HG02973 (cell line): ENCODE measurements at regions not wholly inside any gene's neighbourhood (a gene's known extent, or its start where the extent isn't known, plus 50 kb on each side); places are given as distances from the start of the nearest gene placed in this dataset.
A peak's percentile ranks its signal among the peaks of the same experiment; 100 is the strongest.
"Not testable (repeated sequence)": the region's sequence is repeated elsewhere in the genome, so short reads cannot be mapped to it uniquely, and the experiment has no call there.

ENCODE experiments used
- ATAC-seq: cut with Tn5 transposase; IDR thresholded peaks from one replicate; pipeline ENCODE4 v1.9.1; 2021; ENCODE audit warnings: moderate library complexity; ENCODE audit not compliant: unreplicated experiment

DNA sequence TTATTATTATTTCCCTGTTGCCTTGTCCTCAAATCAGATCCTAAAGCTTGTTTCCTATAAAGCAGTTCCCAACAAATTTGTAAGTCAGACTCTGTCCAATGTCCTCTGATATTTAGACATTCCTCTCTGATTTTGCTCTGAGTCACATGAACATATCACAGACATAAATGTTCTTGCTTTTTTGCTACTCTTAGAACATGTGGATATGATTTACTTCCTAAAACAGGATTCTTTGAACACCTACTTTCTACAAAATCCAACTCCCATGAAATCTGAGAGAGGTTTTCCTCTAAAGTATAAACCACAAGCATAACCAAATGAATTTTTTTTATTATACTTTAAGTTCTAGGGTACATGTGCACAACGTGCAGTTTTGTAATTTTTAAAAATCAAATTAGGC is 181.3 kb upstream of the SLC38A2 start:
- no peak for ATAC-seq

DNA sequence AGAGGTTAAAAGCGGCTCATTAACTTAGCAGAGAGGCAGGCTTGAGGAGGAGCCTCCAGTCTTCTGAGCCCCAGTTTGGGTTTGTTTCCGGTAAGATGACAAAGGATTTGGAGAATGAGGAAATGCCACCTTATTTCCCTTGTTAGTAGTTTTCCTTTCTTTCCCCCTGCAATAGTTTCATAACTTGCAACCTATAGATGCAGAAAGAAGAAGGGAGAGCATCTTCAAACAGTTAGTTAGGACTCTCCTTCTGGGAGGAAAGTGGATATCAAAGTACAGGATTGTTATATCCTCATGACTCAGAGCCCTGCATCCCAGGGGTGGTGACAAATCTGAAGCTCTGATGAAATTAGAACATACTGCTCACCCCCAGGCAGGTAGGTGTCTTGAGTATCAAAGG is 180.7 kb upstream of the SLC38A2 start:
- no peak for ATAC-seq

DNA sequence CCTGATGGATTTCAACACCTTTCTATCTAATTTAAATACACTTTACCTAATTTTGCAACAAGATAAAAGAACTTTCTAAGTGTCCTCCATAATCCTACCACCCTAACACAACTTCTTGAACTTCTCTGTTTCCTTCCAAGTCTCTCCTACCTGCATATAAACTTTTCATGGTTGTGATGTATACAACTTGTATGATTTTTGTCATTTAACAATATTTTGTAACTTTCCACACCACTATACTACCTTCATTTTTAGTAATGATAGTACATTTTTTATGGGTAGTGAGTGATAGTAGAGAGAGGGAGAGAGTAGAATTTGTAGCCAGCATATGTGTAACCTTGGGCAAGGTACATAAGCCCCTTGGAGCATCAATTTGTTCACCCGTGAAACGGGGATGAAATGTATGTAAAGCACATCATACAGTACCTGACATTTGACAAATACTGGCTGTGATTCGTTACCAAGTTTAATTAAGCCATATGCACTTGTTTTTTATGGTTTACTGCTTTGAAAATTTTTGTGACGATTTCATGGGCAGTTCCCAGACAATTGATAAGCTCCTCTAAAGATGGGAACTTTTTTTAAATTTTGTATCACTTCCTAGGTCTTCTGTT is 177.8 kb upstream of the SLC38A2 start:
- ATAC-seq = no peak

DNA sequence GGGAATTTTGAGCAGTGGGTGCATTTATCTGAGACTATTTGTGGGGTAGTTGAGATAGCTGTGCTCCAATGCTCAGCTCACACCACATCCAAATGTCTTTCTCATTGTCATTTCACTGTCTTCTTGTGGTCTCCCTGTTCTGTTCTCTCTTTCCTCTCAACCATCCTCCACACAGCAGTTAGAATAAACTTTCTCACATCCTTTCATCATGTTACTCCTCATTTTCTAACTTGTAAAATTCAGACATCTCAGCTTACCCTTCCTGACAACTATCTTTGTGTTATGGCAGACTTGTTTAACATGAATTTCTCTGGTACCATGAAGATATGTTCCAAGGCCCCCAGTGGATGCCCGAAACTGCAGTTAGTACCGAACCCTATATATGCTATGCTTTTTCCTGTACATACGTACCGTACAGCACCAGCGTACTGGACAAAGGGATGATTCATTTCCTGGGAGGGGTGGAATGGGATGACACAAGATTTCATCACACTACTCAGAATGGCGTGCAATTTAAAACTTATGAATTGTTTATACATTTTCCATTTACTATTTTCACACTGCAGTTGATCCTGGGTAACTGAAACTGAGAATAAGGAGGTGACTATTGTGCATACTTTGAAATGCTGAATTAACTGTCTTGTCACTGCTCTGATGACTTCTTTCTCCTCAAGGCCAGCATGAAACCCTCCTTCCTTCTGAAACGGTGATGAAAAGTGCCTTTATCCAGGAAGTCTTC is 177.1 kb upstream of the SLC38A2 start:
- ATAC-seq = no peak

GRCh38 chr12:46548605-46549071 is 176.1 kb upstream of the SLC38A2 start:
- no peak for ATAC-seq

- peak; percentile 15 for ATAC-seq
Observed at GRCh38 chr12:46547421-46548354, 175.1 kb upstream of the SLC38A2 start.

DNA sequence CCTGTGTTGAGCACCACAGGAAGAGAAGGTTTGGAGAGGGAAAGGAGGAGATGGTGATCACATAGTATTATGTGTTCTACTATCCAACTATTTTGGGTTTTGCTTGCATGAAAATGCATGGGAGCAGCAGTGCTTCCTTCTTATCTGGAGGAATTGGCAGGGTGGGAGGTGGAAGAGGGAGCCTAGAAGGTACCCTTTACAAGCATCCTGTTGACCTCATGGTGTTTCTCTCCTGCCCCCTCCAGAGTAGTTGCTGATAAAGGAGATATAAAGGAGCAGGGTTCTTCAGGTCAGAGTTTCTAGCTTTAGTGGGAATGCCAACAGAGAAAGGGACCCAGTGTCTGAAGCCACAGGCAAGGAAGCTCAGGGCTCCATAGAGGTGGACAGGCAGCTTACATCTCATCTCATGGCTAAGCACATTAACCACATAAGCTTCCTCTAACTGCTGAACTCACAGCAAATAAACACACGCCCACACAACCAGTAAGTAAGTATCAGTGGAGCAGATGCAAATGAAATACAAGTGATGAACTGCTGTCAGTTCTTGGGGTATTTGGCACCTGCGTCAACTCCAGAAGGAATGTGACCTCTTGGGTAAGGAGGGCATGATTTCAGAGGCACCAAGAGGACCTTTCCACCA is 174.2 kb upstream of the SLC38A2 start:
- ATAC-seq = peak; percentile 97

DNA sequence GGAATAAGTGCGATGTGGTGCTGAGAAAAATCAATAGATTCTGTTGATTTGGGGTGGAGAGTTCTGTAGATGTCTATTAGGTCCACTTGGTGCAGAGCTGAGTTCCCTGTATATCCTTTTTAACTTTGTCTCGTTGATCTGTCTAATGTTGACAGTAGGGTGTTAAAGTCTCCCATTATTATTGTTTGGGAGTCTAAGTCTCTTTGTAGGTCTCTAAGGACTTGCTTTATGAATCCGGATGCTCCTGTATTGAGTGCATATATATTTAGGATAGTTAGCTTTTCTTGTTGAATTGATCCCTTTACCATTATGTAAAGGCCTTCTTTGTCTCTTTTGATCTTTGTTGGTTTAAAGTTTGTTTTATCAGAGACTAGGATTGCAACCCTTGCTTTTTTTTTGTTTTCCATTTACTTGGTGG is 170.8 kb upstream of the SLC38A2 start:
- ATAC-seq = not testable (repeated sequence)

DNA sequence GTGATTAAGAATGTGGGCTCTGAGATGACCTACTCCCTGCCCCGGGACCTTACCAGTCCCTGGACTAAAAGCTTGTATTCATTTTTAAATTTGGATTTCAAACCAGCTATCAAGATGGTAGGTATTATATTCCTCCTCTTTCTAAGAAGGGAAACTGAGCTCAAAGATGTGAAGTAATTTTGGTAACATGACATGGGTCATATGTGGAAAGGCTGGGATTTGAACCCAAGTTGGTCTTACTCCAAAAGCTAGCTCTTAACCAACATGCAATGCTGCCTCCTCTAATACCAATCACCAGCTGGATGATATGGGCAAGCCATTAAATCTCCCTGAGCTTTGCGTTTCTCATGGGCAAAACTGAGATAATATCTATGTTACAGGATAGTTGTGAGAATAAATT is 166.4 kb upstream of the SLC38A2 start:
- no peak for ATAC-seq

DNA sequence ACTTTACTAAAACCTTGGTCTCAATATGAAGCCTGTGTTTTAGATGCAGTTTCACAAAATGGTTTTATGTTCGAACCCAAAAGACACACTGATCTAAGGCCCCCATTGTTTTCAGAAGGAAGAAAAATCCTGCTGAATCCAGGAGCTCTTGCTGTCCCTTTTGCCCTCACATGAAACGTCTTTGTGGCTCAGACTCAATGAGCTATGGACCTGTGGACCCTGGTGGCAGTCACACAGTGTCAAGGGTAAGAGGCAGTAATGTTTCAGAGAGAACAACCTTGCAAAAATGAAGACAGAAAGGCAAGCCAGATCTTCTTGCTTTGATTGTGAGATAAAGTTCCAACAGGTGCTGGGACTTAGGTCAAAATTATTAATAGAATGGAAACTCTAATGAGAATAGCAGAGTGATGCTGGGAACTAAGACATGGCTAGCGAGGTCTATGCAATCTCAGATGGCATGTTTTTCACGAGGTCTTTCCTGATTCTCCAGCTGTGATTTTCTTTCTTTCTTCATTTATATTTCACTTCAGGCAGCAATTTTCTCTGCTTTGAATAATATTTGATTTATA is 164.9 kb upstream of the SLC38A2 start:
- no peak for ATAC-seq

GRCh38 chr12:46536316-46536715 is 163.7 kb upstream of the SLC38A2 start:
- ATAC-seq = peak; percentile 84

DNA sequence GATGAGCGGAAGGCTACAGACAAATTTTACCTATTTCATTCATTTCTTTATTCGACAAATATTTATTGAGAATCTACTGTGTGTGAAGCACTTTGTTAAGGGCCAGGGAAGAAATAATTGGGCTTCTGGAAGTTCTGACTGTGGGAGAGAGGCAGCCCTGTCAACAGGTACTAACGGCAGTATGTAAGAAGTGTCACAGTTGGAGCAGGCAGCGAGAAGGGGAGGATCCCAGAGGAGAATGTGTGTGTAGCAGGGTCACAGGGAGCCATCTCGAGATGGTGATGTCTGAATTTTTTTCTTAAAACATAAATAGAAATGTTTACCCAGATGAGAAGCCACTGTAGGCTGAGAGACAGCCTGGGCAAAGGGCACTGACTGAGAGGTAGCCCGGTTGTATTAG is 163.3 kb upstream of the SLC38A2 start:
- ATAC-seq = no peak

GRCh38 chr12:46535376-46535775 is 162.8 kb upstream of the SLC38A2 start:
- ATAC-seq = no peak

DNA sequence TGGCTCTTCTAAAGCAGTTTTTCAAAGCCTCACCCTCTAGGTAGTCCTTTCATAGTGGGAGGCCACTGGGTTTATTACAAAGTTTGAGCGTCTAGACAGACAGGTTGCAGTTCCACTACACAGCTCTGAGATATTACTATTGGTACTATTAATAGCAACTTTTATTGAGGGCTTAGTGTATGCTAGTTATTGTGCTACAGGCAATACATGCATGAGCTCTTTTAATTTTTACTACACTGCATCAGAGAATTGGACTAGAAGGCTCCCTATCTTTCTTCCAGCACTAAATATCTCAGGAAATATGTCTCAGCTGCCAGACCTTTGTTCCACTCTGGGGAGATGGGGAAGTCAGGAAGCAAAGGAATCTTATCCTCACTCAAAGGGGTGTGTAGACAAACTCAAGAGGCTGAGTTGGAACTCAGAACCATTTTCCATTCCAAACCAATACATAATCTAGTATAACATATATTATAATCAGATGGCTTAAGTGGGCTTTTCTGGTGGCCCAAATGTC is 161.8 kb upstream of the SLC38A2 start:
- no peak for ATAC-seq

DNA sequence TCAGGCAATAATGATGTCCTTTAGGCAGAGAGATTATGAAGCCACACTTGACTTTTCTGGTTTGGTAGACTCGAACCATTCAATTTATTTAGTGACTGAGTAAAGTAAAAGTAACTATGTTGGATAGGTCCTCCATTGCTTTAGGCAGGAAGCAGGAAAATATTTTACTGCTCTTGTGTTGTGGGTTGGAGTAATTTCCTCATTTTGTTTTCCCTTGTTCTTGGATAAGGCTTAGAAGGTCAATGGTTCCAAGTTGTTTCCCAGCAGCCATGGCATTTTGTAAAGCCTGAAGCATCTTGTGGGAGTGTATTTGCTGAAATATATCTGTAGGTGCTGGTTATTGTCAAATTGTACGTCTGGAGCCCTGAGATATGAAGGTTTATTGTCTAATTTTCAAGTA is 161.2 kb upstream of the SLC38A2 start:
- ATAC-seq = no peak

DNA sequence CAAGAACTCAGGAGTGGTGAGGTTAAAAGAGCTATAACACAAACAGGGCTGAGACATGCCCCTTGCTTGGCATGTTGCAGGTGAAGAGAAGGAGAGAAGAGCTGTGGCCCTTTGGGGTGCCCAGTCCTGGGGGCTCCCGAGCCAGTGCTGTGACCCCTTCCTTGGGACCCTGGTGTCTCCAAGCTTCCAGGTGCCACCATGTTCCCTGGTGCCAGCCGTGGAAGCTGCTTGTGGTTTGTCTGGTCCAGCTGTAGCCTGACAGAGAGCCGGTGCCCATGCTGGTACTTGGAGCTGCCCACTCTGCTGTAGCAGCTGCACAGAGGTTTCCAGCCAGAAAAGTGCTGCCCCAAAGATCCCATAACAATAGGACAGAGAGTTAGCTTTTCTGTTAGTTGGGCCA is 159.2 kb upstream of the SLC38A2 start:
- ATAC-seq = no peak

GRCh38 chr12:46531059-46531785 is 158.6 kb upstream of the SLC38A2 start:
- ATAC-seq = no peak

- ATAC-seq = no peak
Observed at GRCh38 chr12:46530373-46531056, 157.9 kb upstream of the SLC38A2 start.

DNA sequence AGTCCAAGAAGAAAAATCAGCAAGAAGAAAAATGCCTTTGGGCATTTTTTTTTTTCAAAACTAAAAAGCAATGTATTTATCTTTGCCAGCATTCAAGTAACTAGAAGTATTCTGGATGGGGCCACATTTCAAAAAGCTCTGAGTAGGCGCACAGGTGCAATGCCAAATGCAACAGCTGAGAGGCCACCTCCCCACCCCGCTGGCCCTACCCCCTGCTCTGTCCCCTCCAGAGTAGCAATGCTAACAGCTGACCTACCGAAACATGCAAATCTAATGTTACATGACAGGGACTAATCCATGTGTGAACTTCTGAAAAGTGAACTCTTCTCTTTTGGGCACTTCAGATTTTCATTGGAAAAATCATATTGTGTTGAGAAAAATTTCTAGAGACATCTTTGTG is 153.7 kb upstream of the SLC38A2 start:
- no peak for ATAC-seq
